PC-3 (cell line): ENCODE measurements at regions not wholly inside any gene's neighbourhood (a gene's known extent, or its start where the extent isn't known, plus 50 kb on each side); places are given as distances from the start of the nearest gene placed in this dataset.

Experiments used
- ATAC-seq: fragments of 200-7000 bp; cut with Tn5 transposase; 2 replicates; pipeline ENCODE4 v1.9.1; 2020; ENCODE audit warnings: mild to moderate bottlenecking, moderate library complexity
- BruUV-seq: library from RNA; stranded (reverse); fragments of 400-500 nt; replicated peaks from 2 replicates; lab custom pipeline; 2021; lab: Mats Ljungman, UMichigan
- CTCF ChIA-PET: fragments of 300-600 bp; sonication (Branson Sonifier 250); formaldehyde crosslinking; loops from one replicate; lab custom pipeline; 2022; ENCODE audit warnings: antibody characterized with exemption; lab: Charles Lee
- POLR2A ChIA-PET: fragments of 300-600 bp; sonication (Branson Sonifier 250); formaldehyde crosslinking; loops from one replicate; lab custom pipeline; 2022; ENCODE audit warnings: antibody characterized with exemption; ENCODE audit not compliant: unreplicated experiment; lab: Charles Lee
- DNase-seq: peaks from one replicate; pipeline ENCODE4 v3.0.0-alpha.2; 2015
- H2AFZ ChIP-seq: fragments of 300-600 bp; sonication (generic); 2 replicates; pipeline ENCODE4 v1.6.0; 2016; ENCODE audit warnings: antibody characterized with exemption, low read length
- H3F3A ChIP-seq: fragments of 300-600 bp; sonication (generic); one replicate; pipeline ENCODE4 v1.6.0; 2017; ENCODE audit warnings: antibody characterized with exemption, low read length, control low read depth, mild to moderate bottlenecking; ENCODE audit not compliant: unreplicated experiment
- H3K27ac ChIP-seq: fragments of 300-600 bp; sonication (generic); 2 replicates; pipeline ENCODE4 v1.5.1; 2016; ENCODE audit warnings: mild to moderate bottlenecking, low read length
- H3K27me3 ChIP-seq: fragments of 300-600 bp; sonication (generic); 2 replicates; pipeline ENCODE4 v1.6.1; 2016; ENCODE audit warnings: low read length, mixed read lengths
- H3K36me3 ChIP-seq: fragments of 300-600 bp; sonication (generic); 2 replicates; pipeline ENCODE4 v1.6.1; 2016; ENCODE audit warnings: low read depth, mixed run types, low read length, mixed read lengths
- H3K4me1 ChIP-seq: fragments of 300-600 bp; sonication (generic); 2 replicates; pipeline ENCODE4 v1.5.1; 2016; ENCODE audit warnings: low read length; ENCODE audit not compliant: insufficient read depth
- H3K4me2 ChIP-seq: fragments of 300-600 bp; sonication (generic); 2 replicates; pipeline ENCODE4 v1.6.0; 2016; ENCODE audit warnings: low read length
- H3K4me3 ChIP-seq: fragments of 300-600 bp; sonication (generic); 2 replicates; pipeline ENCODE4 v1.5.1; 2016; ENCODE audit warnings: mild to moderate bottlenecking, low read length, mixed read lengths
- H3K79me2 ChIP-seq: fragments of 300-600 bp; sonication (generic); 2 replicates; pipeline ENCODE4 v1.6.1; 2017; ENCODE audit warnings: low read length, mixed read lengths
- H3K9ac ChIP-seq: fragments of 300-600 bp; sonication (generic); 2 replicates; pipeline ENCODE4 v1.6.0; 2016; ENCODE audit warnings: mild to moderate bottlenecking, low read length
- H3K9me2 ChIP-seq: fragments of 300-600 bp; sonication (generic); replicated peaks from 2 replicates; pipeline ENCODE4 v1.6.1; 2016; ENCODE audit warnings: mixed run types, low read length, mixed read lengths
- H3K9me3 ChIP-seq: fragments of 300-600 bp; sonication (generic); 2 replicates; pipeline ENCODE4 v1.6.1; 2016; ENCODE audit warnings: low read length, mixed read lengths
- H4K20me1 ChIP-seq: fragments of 300-600 bp; sonication (generic); 2 replicates; pipeline ENCODE4 v1.6.1; 2016; ENCODE audit warnings: low read length, mixed read lengths
- EZH2 ChIP-seq: fragments of 300-600 bp; sonication (generic); IDR thresholded peaks from one replicate; pipeline ENCODE4 v1.6.1; 2017; ENCODE audit warnings: antibody characterized with exemption, mild to moderate bottlenecking, low read length; ENCODE audit not compliant: unreplicated experiment
- EZH2phosphoT487 ChIP-seq: fragments of 300-600 bp; sonication (generic); IDR thresholded peaks from 2 replicates; pipeline ENCODE4 v1.6.1; 2018; ENCODE audit warnings: mild to moderate bottlenecking, antibody characterized with exemption, low read length, borderline replicate concordance
- intact Hi-C: fragments of 100-400 bp; cut with micrococcal nuclease; formaldehyde crosslinking; loops from 2 replicates; pipeline ENCODE4 v1.9.0; 2023
- TF ChIP-seq, protein P1 (sequence below): fragments of 300-600 bp; sonication (generic); conservative IDR thresholded peaks from 2 replicates; pipeline ENCODE4 v1.5.1; 2017; ENCODE audit warnings: antibody characterized with exemption, low read depth, mild to moderate bottlenecking, low read length

- no peaks in the 10 kb centered on the region for H3K9me3 ChIP-seq
- no peaks in the 10 kb centered on the region for H3K27me3 ChIP-seq
- H3K9ac ChIP-seq: no peak overlapping the region
- H3K4me1 ChIP-seq: no peaks in the 10 kb centered on the region; the same call in 1 of the 2 replicates
- DNase-seq: no peak
- no peaks in the 10 kb centered on the region for H3K9me2 ChIP-seq
- no peaks in the 10 kb centered on the region for H4K20me1 ChIP-seq
- TF ChIP-seq, protein P1, sequence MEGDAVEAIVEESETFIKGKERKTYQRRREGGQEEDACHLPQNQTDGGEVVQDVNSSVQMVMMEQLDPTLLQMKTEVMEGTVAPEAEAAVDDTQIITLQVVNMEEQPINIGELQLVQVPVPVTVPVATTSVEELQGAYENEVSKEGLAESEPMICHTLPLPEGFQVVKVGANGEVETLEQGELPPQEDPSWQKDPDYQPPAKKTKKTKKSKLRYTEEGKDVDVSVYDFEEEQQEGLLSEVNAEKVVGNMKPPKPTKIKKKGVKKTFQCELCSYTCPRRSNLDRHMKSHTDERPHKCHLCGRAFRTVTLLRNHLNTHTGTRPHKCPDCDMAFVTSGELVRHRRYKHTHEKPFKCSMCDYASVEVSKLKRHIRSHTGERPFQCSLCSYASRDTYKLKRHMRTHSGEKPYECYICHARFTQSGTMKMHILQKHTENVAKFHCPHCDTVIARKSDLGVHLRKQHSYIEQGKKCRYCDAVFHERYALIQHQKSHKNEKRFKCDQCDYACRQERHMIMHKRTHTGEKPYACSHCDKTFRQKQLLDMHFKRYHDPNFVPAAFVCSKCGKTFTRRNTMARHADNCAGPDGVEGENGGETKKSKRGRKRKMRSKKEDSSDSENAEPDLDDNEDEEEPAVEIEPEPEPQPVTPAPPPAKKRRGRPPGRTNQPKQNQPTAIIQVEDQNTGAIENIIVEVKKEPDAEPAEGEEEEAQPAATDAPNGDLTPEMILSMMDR: no peak
- TF ChIP-seq EZH2 (no peak), EZH2phosphoT487 (no peak)
- no peak overlapping the region for H3K27ac ChIP-seq
- no peak for ATAC-seq
- intact Hi-C loops: loop anchor here (10.0 kb wide), 1 partner anchor 75 kb away; no protein-coding TSS in a partner anchor
- CTCF ChIA-PET: interaction anchor here (0.6 kb wide), 1 partner anchor 260 kb away, joined by 3 read pairs; no protein-coding TSS in a partner anchor
- BruUV-seq: no TSS peak
- H2AFZ ChIP-seq: no peak overlapping the region
- no peak overlapping the region for H3K4me3 ChIP-seq
- POLR2A ChIA-PET: no interaction called here
- H3K36me3 ChIP-seq: no peaks in the 10 kb centered on the region
- H3K79me2 ChIP-seq: no peaks in the 10 kb centered on the region
- H3K4me2 ChIP-seq: no peak overlapping the region
- H3F3A ChIP-seq: no peaks in the 10 kb centered on the region
Observed at GRCh38 chr13:50159607-50160006, 144.4 kb downstream of the KCNRG start.

GRCh38 chr13:50161052-50161451, 145.8 kb downstream of the KCNRG start:
- Histone ChIP-seq H3K36me3 (no peaks in the 10 kb centered on the region), H3K4me2 (no peak overlapping the region), H3F3A (no peaks in the 10 kb centered on the region), H2AFZ (no peak overlapping the region), H3K27ac (no peak overlapping the region), H3K9ac (no peak overlapping the region), H3K27me3 (no peaks in the 10 kb centered on the region), H3K79me2 (no peaks in the 10 kb centered on the region), H3K9me2 (no peaks in the 10 kb centered on the region), H4K20me1 (no peaks in the 10 kb centered on the region), H3K9me3 (no peaks in the 10 kb centered on the region), H3K4me1 (no peaks in the 10 kb centered on the region; the same call in 1 of the 2 replicates), H3K4me3 (no peak overlapping the region)
- POLR2A ChIA-PET: no interaction called here
- CTCF ChIA-PET: no interaction called here
- intact Hi-C loops: loop anchor here (10.0 kb wide), 1 partner anchor 76 kb away; no protein-coding TSS in a partner anchor
- TF ChIP-seq EZH2phosphoT487: no peak
- no peak for TF ChIP-seq EZH2
- TF ChIP-seq, protein P1: no peak
- DNase-seq (peak; percentile 59), ATAC-seq (no peak)
- no TSS peak for BruUV-seq

GRCh38 chr13:50162001-50162400, 146.8 kb downstream of the KCNRG start:
- H3K9ac ChIP-seq: no peak overlapping the region
- H3K36me3 ChIP-seq: no peaks in the 10 kb centered on the region
- no peaks in the 10 kb centered on the region for H3K27me3 ChIP-seq
- TF ChIP-seq EZH2phosphoT487: no peak
- TF ChIP-seq, protein P1: no peak
- no peak for TF ChIP-seq EZH2
- ChIA-PET POLR2A (no interaction called here), CTCF (no interaction called here)
- no peak overlapping the region for H3K4me2 ChIP-seq
- no peaks in the 10 kb centered on the region for H3K9me2 ChIP-seq
- H3K4me3 ChIP-seq: no peak overlapping the region
- no peaks in the 10 kb centered on the region; the same call in 1 of the 2 replicates for H3K4me1 ChIP-seq
- intact Hi-C loops: loop anchor here (10.0 kb wide), 1 partner anchor 77 kb away; no protein-coding TSS in a partner anchor
- H3K79me2 ChIP-seq: no peaks in the 10 kb centered on the region
- no peak for DNase-seq
- no peaks in the 10 kb centered on the region for H4K20me1 ChIP-seq
- H3F3A ChIP-seq: no peaks in the 10 kb centered on the region
- no TSS peak for BruUV-seq
- no peak overlapping the region for H2AFZ ChIP-seq
- no peak for ATAC-seq
- H3K27ac ChIP-seq: no peak overlapping the region
- H3K9me3 ChIP-seq: no peaks in the 10 kb centered on the region
